ENCODE measurements at regions not wholly inside any gene's neighbourhood (a gene's known extent, or its start where the extent isn't known, plus 50 kb on each side); places are given as distances from the start of the nearest gene placed in this dataset.

GRCh38 chr21:34022627-34023335 is 50.6 kb upstream of the MRPS6 start:
- Histone ChIP-seq H3K27ac (ENCODE audit: poor library complexity, severe bottlenecking) (no peak overlapping the region), H3K36me3 (ENCODE audit: low read depth) (no peaks in the 10 kb centered on the region), H3K4me1 (ENCODE audit: insufficient read depth, poor library complexity, severe bottlenecking) (no peaks in the 10 kb centered on the region), H3K27me3 (ENCODE audit: insufficient read depth, poor library complexity, severe bottlenecking) (no peaks in the 10 kb centered on the region), H3K9me3 (ENCODE audit: severe bottlenecking) (no peaks in the 10 kb centered on the region), H3K4me3 (ENCODE audit: severe bottlenecking) (no peak overlapping the region)
- ATAC-seq (ENCODE audit: low read depth) = no peak
- no peak for TF ChIP-seq CTCF (IDR thresholded peaks at IDR 0.05; ENCODE audit: poor library complexity, severe bottlenecking)
- DNase-seq (ENCODE audit: low spot score) = no peak

GRCh38 chr21:34021726-34022125 is 51.7 kb upstream of the MRPS6 start:
- Histone ChIP-seq H3K27ac (ENCODE audit: poor library complexity, severe bottlenecking) (no peak overlapping the region), H3K4me3 (ENCODE audit: severe bottlenecking) (no peak overlapping the region), H3K27me3 (ENCODE audit: insufficient read depth, poor library complexity, severe bottlenecking) (no peaks in the 10 kb centered on the region), H3K4me1 (ENCODE audit: insufficient read depth, poor library complexity, severe bottlenecking) (no peaks in the 10 kb centered on the region), H3K9me3 (ENCODE audit: severe bottlenecking) (no peaks in the 10 kb centered on the region), H3K36me3 (ENCODE audit: low read depth) (no peaks in the 10 kb centered on the region)
- DNase-seq (ENCODE audit: low spot score) (no peak), ATAC-seq (ENCODE audit: low read depth) (no peak)
- no peak for TF ChIP-seq CTCF (IDR thresholded peaks at IDR 0.05; ENCODE audit: poor library complexity, severe bottlenecking)

- no peaks in the 10 kb centered on the region for H3K36me3 ChIP-seq (ENCODE audit: low read depth)
- no peaks in the 10 kb centered on the region for H3K4me1 ChIP-seq (ENCODE audit: insufficient read depth, poor library complexity, severe bottlenecking)
- no peak for DNase-seq (ENCODE audit: low spot score)
- ATAC-seq (ENCODE audit: low read depth) = no peak
- TF ChIP-seq CTCF (IDR thresholded peaks at IDR 0.05; ENCODE audit: poor library complexity, severe bottlenecking) = no peak
- H3K9me3 ChIP-seq (ENCODE audit: severe bottlenecking) = no peaks in the 10 kb centered on the region
- no peak overlapping the region for H3K4me3 ChIP-seq (ENCODE audit: severe bottlenecking)
- no peak overlapping the region for H3K27ac ChIP-seq (ENCODE audit: poor library complexity, severe bottlenecking)
- H3K27me3 ChIP-seq (ENCODE audit: insufficient read depth, poor library complexity, severe bottlenecking) = no peaks in the 10 kb centered on the region
Observed at GRCh38 chr21:34020983-34021553, 52.3 kb upstream of the MRPS6 start.

- no peak for DNase-seq (ENCODE audit: low spot score)
- H3K4me3 ChIP-seq (ENCODE audit: severe bottlenecking) = no peak overlapping the region
- H3K27me3 ChIP-seq (ENCODE audit: insufficient read depth, poor library complexity, severe bottlenecking) = no peaks in the 10 kb centered on the region
Observed at GRCh38 chr21:34020005-34020847, 53.2 kb upstream of the MRPS6 start.

More at GRCh38 chr21:34020005-34020847, 53.2 kb upstream of the MRPS6 start:
- ATAC-seq (ENCODE audit: low read depth) = no peak
- Histone ChIP-seq H3K4me1 (ENCODE audit: insufficient read depth, poor library complexity, severe bottlenecking) (no peaks in the 10 kb centered on the region), H3K9me3 (ENCODE audit: severe bottlenecking) (no peaks in the 10 kb centered on the region), H3K36me3 (ENCODE audit: low read depth) (no peaks in the 10 kb centered on the region), H3K27ac (ENCODE audit: poor library complexity, severe bottlenecking) (no peak overlapping the region)
- TF ChIP-seq CTCF (IDR thresholded peaks at IDR 0.05; ENCODE audit: poor library complexity, severe bottlenecking) = no peak
